Adrenal gland (tissue), 9 donors: ENCODE measurements at regions not wholly inside any gene's neighbourhood (a gene's known extent, or its start where the extent isn't known, plus 50 kb on each side); places are given as distances from the start of the nearest gene placed in this dataset.
"Not testable (repeated sequence)": the region's sequence is repeated elsewhere in the genome, so short reads cannot be mapped to it uniquely, and the experiment has no call there.

Experiments used
- DNase-seq, 7 donors: peaks; one replicate each; pipeline ENCODE4 v3.0.0-alpha.2; 2019 to 2020
- H3K27ac ChIP-seq, 5 donors: fragments of 200-600 bp; sonication (generic) in 4 of 5; 1 replicate in 3 of 5; 2 replicates in 2 of 5; pipeline versions ENCODE4 v1.5.1 to v1.8.0; 2016 to 2020; ENCODE audit warnings: mild to moderate bottlenecking in 1 of 5
- H3K27me3 ChIP-seq: fragments of 200-600 bp; 2 replicates; pipeline ENCODE4 v1.8.0; 2021
- H3K36me3 ChIP-seq, 2 donors: fragments of 200-600 bp; replicated peaks in 1 of 2; 1 replicate in 1 of 2; 2 replicates in 1 of 2; pipeline versions ENCODE4 v1.5.1 to v1.8.0; 2018 to 2022
- H3K4me1 ChIP-seq, 2 donors: fragments of 200-600 bp; replicated peaks in 1 of 2; 1 replicate in 1 of 2; 2 replicates in 1 of 2; pipeline versions ENCODE4 v1.5.1 to v1.8.0; 2018 to 2021
- H3K4me3 ChIP-seq, 4 donors: fragments of 200-600 bp; sonication (generic) in 3 of 4; one replicate each; pipeline ENCODE4 v1.5.1; 2016 to 2018
- H3K9me3 ChIP-seq, 3 donors: fragments of 200-600 bp; sonication (generic) in 1 of 3; replicated peaks in 1 of 3; 1 replicate in 2 of 3; 2 replicates in 1 of 3; pipeline versions ENCODE4 v1.5.1 to v1.8.0; 2016 to 2021
- POLR2A ChIP-seq, 2 donors: fragments of 450-650 bp; IDR thresholded peaks; one replicate each; pipeline ENCODE4 v1.6.1; 2017; ENCODE audit warnings: antibody characterized with exemption in 2 of 2, mild to moderate bottlenecking in 2 of 2, moderate library complexity in 1 of 2
- WGBS, 4 donors: extraction: QIAGEN DNeasy Blood & Tissue Kit in 2 of 4; methylation state at CpG; one replicate each; pipeline versions ENCODE4 v1.1.5 to v1.1.7; 2013 to 2017; 5-methylcytosine and 5-hydroxymethylcytosine counted together
- intact Hi-C, 2 donors: fragments of 100-400 bp; cut with DNase I; formaldehyde crosslinking; loops; one replicate each; pipeline versions ENCODE4 v1.14.1 to v1.15.0; 2022 to 2023
- TF ChIP-seq, protein P1 (sequence below), 6 experiments: fragments of 450-650 bp in 4 of 6; fragments of 200-600 bp in 2 of 6; sonication (generic) in 1 of 6; IDR thresholded peaks; 1 replicate in 5 of 6; 2 replicates in 1 of 6; pipeline versions ENCODE4 v1.5.1 to v1.8.0; 2016 to 2021; ENCODE audit warnings: antibody characterized with exemption in 6 of 6, mild to moderate bottlenecking in 2 of 6, moderate library complexity in 1 of 6
- donor health status: healthy with polysubstance abuse.
- donor health status: Bipolar disorder and iron deficiency.
- donor health status: DM: yes; HTN: yes; CAD: no.
- donor health status: DM: no; HTN: no; CAD: no.
- donor health status: DM: no; HTN: no; CAD: no.

DNA sequence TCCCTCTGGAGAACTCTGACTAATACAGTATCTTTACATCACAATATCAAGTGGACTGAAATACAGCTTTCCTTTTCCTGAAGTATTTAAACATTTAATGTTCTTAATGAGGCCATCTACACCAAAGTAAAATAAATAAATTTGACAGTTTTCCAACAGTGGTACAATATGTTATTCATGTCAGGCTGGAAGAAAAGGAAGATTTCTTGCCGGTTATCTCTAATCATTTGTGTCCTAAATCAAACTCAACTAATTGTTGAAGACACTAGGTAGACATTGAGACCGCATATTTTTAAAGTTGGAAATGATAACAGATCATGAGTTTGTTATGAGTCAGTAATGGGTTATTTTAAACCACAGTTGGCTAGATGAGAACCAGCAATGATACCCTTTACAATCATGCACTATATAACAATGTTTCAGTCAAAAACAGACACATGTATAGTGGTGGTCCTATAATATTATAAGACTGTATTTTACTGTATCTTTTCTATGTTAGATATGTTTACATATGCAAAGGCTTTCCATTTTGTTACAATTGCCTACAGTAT, 241.6 kb downstream of the LMBRD1 start:
- no peak for TF ChIP-seq POLR2A (IDR thresholded peaks at IDR 0.05)
- TF ChIP-seq, protein P1, sequence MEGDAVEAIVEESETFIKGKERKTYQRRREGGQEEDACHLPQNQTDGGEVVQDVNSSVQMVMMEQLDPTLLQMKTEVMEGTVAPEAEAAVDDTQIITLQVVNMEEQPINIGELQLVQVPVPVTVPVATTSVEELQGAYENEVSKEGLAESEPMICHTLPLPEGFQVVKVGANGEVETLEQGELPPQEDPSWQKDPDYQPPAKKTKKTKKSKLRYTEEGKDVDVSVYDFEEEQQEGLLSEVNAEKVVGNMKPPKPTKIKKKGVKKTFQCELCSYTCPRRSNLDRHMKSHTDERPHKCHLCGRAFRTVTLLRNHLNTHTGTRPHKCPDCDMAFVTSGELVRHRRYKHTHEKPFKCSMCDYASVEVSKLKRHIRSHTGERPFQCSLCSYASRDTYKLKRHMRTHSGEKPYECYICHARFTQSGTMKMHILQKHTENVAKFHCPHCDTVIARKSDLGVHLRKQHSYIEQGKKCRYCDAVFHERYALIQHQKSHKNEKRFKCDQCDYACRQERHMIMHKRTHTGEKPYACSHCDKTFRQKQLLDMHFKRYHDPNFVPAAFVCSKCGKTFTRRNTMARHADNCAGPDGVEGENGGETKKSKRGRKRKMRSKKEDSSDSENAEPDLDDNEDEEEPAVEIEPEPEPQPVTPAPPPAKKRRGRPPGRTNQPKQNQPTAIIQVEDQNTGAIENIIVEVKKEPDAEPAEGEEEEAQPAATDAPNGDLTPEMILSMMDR (IDR thresholded peaks at IDR 0.05) = no peak
- no peak for DNase-seq
- H3K4me1 ChIP-seq = no peaks in the 10 kb centered on the region
- no peak overlapping the region for H3K4me3 ChIP-seq
- no peaks in the 10 kb centered on the region for H3K27me3 ChIP-seq
- no peak overlapping the region for H3K27ac ChIP-seq
- intact Hi-C loops = no loop called here
- 36 to 57% (median 49%) methylated on average over 2 of the region's 2 CpGs for WGBS, 4 donors
- no peaks in the 10 kb centered on the region for H3K36me3 ChIP-seq
- no peaks in the 10 kb centered on the region for H3K9me3 ChIP-seq

DNA sequence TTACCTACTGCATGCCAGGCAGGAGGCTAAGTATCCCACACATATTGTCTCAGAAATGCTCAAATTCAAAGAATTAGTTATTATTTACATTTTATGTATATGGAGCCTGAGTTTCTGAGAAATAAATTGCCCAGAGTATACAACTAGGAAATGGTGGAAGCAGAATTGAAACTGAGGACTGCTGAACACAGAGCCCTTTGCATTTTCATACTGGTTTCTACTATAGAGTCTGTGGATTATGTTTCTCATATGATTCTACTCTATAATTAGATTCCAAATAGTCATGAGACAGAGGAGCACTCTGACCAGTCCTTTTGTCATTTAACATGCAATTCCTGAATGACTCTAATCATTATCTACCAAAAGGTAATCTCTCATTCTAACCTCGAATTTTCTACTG, 254.3 kb downstream of the LMBRD1 start:
- no peaks in the 10 kb centered on the region for H3K36me3 ChIP-seq

DNA sequence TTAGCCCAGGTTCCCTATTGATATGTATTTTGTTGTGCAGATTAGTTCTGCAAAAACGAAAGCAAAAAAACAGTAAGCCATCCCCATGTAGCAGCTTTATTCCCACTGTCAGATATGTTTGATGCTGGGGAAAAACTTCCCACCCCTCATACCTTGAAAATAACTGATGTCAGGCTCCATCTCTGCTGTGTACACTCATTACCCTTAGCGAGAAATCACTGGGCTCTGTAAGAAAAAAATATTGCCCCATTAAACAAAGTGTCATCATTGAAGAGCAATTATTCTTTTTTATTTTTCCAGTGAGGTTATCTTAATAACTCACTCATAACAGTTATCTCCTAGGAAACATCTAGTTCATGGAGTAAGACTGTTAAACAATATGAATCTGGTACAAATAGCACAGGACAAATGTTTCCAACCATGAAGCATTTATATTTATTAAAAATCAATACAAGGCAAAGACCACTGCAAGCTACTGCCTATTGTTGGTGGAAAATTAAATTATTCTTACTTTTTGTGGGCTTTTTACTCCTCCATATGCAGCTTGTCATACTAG, 268.8 kb downstream of the LMBRD1 start:
- no peak for DNase-seq
- Histone ChIP-seq H3K4me1 (no peaks in the 10 kb centered on the region), H3K9me3 (no peaks in the 10 kb centered on the region), H3K27me3 (no peaks in the 10 kb centered on the region), H3K36me3 (no peaks in the 10 kb centered on the region), H3K4me3 (no peak overlapping the region), H3K27ac (no peak overlapping the region)
- TF ChIP-seq POLR2A (IDR thresholded peaks at IDR 0.05) = no peak
- intact Hi-C loops = no loop called here
- 29 to 55% (median 42%) methylated on average over 2 of the region's 2 CpGs for WGBS, 4 donors

More for the DNA sequence above, 254.3 kb downstream of the LMBRD1 start:
- 44 to 74% (median 48%) methylated on average over 1 of the region's 1 CpG for WGBS, 4 donors
- Histone ChIP-seq H3K27ac (no peak overlapping the region), H3K27me3 (no peaks in the 10 kb centered on the region), H3K4me3 (no peak overlapping the region), H3K9me3 (no peaks in the 10 kb centered on the region), H3K4me1 (no peaks in the 10 kb centered on the region)
- intact Hi-C loops = no loop called here
- no peak for DNase-seq
- TF ChIP-seq, protein P1 (IDR thresholded peaks at IDR 0.05) = no peak
- no peak for TF ChIP-seq POLR2A (IDR thresholded peaks at IDR 0.05)

DNA sequence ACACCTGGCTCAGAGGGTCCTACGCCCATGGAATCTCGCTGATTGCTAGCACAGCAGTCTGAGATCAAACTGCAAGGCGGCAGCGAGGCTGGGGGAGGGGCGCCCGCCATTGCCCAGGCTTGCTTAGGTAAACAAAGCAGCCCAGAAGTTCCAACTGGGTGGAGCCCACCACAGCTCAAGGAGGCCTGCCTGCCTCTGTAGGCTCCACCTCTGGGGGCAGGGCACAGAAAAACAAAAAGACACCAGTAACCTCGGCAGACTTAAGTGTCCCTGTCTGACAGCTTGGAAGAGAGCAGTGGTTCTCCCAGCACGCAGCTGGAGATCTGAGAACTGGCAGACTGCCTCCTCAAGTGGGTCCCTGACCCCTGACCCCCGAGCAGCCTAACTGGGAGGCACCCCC, 281.3 kb downstream of the LMBRD1 start:
- H3K4me1 ChIP-seq, H3K4me3 ChIP-seq, intact Hi-C loops, H3K27me3 ChIP-seq, H3K36me3 ChIP-seq, DNase-seq, H3K27ac ChIP-seq, H3K9me3 ChIP-seq: not testable (repeated sequence)
- WGBS, 4 donors = 65 to 100% (median 85%) methylated on average over 2 to 3 of the region's 9 CpGs

DNA sequence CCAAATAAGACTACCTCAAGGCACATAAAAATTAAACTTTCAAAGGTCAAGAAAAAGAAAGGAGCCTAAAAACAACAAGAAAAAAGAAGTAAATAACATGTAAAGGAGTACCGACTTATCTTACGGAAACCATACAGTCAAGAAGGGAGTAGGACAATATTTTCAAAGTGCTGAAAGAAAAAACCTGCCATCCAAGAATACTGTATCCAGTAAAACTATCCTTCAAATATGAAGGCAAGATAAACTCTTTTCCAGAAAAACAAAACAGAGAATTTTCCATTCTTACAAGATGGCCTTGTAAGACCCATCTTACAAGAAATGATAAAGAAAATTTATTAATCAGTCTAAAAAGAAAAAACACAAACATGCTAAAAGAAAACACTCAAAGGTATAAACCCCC, 302.2 kb downstream of the LMBRD1 start:
- no peaks in the 10 kb centered on the region for H3K27me3 ChIP-seq
- no peak for TF ChIP-seq POLR2A (IDR thresholded peaks at IDR 0.05)
- TF ChIP-seq, protein P1 (IDR thresholded peaks at IDR 0.05) = no peak
- no peak overlapping the region for H3K27ac ChIP-seq
- H3K9me3 ChIP-seq = no peaks in the 10 kb centered on the region
- WGBS, 4 donors = 88 to 96% (median 93%) methylated on average over 2 of the region's 2 CpGs
- no peak overlapping the region for H3K4me3 ChIP-seq
- intact Hi-C loops = no loop called here
- no peak for DNase-seq
- H3K36me3 ChIP-seq = no peaks in the 10 kb centered on the region
- no peaks in the 10 kb centered on the region for H3K4me1 ChIP-seq
